Endothelial cell of umbilical vein (primary cell): ENCODE measurements at regions not wholly inside any gene's neighbourhood (a gene's known extent, or its start where the extent isn't known, plus 50 kb on each side); places are given as distances from the start of the nearest gene placed in this dataset.

ENCODE experiments used
- CTCF ChIP-seq, 2 donors: IDR thresholded peaks; 1 replicate in 1 of 2; 2 replicates in 1 of 2; pipeline ENCODE4 v1.5.1; 2011; ENCODE audit warnings: low read length in 2 of 2, mild to moderate bottlenecking in 2 of 2, moderate library complexity in 2 of 2, control low read depth in 1 of 2, inconsistent platforms in 1 of 2, low read depth in 1 of 2; ENCODE audit not compliant: insufficient read depth in 1 of 2; ENCODE audit errors: extremely low read depth in 1 of 2
- EZH2 ChIP-seq: IDR thresholded peaks from 2 replicates; pipeline ENCODE4 v1.6.1; 2012; ENCODE audit warnings: borderline replicate concordance, low read depth, mild to moderate bottlenecking, moderate library complexity, low read length, inconsistent platforms; ENCODE audit not compliant: severe bottlenecking
- FOS ChIP-seq: IDR thresholded peaks from 2 replicates; pipeline ENCODE4 v1.6.1; 2011; ENCODE audit warnings: mild to moderate bottlenecking, low read length, moderate library complexity, borderline replicate concordance; ENCODE audit not compliant: insufficient read depth
- GATA2 ChIP-seq: IDR thresholded peaks from 2 replicates; pipeline ENCODE4 v1.7.0; 2011; ENCODE audit warnings: low read depth, mild to moderate bottlenecking, moderate library complexity, mixed read lengths, low read length; ENCODE audit not compliant: insufficient read length, insufficient read depth
- JUN ChIP-seq: IDR thresholded peaks from 2 replicates; pipeline ENCODE4 v1.6.1; 2011; ENCODE audit warnings: borderline replicate concordance, low read depth; ENCODE audit not compliant: insufficient read length, insufficient read depth
- MYC ChIP-seq: IDR thresholded peaks from one replicate; pipeline ENCODE4 v1.6.1; 2011; ENCODE audit warnings: mild to moderate bottlenecking, low read depth, low read length
- POLR2A ChIP-seq: IDR thresholded peaks from 2 replicates; pipeline ENCODE4 v1.6.1; 2012; ENCODE audit warnings: low read depth, mild to moderate bottlenecking, control low read depth, low read length
- POLR2AphosphoS5 ChIP-seq: IDR thresholded peaks from 2 replicates; pipeline ENCODE4 v1.6.1; 2012; ENCODE audit warnings: low read depth, mild to moderate bottlenecking, control low read depth, low read length, moderate library complexity; ENCODE audit not compliant: insufficient read depth

GRCh38 chr10:78413076-78414055 lies 379.7 kb downstream of the RPS24 start:
- TF ChIP-seq POLR2A (no peak), CTCF (IDR thresholded peaks at IDR 0.05; ENCODE audit: extremely low read depth in 1 of 2, insufficient read depth in 1 of 2, low read depth in 1 of 2, low read length in 2 of 2) (no peak), EZH2 (no peak), GATA2 (no peak), POLR2AphosphoS5 (no peak), JUN (no peak), MYC (no peak), FOS (no peak)
